ENCODE measurements at regions not wholly inside any gene's neighbourhood (a gene's known extent, or its start where the extent isn't known, plus 50 kb on each side); places are given as distances from the start of the nearest gene placed in this dataset.

DNA sequence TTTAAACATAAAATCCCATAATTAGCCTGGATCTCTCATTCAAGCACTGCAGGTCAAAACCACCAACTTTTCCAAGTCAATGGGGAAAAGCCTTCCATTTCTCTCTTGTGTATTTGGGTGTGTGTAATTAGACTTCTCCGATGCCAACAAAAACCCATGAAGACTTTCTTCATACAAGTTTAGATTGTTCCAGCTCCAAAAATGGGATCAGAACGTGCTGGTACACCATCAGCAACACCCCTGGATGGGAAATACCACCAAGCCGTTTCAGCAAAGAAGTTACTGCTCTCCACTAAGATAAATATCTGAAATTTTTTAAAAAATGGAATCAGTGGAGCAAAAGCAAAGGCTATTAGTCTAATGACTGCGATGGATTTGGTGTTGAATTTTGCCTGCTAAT is 837.3 kb upstream of the SOX9 start:
- no peak for DNase-seq (ENCODE audit: low spot score)

DNA sequence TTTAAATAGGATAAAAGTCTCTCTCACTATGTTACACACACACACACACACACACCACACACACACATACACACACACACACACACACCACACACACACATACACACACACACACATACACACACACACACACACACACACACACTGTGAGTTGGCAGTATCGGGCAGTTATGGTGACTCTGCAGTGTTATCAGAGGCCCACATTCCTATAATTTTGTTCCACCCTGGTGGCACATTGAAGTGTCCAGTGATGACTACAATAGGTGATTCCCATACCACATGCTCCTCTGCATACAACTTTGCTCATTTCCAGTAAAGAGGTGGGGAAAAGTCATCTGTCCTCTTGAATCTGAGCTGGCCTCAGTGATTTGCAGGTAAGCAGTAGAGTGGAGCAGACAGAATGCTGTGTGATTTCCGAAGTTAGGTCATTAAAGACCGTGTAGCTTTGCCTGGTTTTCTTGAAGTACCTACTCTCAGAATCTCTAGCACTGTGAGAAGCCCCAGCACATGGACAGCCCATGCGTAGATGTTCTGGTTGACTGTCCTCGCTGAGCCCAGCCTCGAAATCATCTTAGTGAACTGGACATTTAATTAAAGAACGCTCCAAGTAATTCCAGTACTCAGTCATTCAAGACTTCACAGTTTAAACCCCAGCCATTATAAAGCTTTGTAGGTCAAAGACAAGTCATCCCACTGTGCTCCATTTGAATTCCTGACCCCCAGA is 836.6 kb upstream of the SOX9 start:
- no peak for DNase-seq (ENCODE audit: low spot score)

GRCh38 chr17:71286625-71287024 is 834.2 kb upstream of the SOX9 start:
- DNase-seq (ENCODE audit: low spot score), result no peak

DNA sequence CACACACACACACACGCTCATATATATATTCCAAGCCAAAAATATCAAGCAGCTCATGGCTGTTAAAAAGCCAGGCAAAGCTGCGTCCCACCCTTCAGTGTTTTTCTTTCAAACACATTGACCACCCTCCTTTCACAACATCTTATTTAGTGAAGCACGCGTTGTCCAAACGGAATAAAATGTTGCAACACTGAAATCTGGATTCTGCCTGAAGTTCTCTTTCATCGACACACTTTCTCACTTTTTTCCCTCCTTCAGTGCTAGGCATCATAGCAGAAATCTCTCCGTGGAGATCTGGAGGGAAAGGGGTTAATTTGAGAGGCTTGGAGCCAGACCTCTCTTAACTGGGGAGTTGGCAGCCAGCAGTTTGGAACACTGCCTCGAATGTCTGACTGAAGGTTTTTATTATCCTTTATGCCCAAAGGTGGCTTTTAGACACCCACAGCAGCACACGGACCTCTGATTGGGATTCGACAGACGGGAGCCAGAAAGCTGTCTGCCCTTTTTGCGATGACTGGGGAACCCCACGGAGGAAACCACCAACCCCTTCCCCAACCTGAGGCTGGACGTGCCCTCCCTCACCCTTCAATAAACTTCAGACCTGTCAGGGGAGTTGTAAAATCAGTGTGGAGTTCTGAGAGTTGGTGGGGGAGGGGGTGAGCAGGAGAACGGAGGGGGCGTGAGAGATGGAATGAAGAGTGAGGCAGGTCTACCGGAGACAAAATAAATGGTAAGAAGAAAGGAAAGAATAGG is 833.6 kb upstream of the SOX9 start:
- DNase-seq (ENCODE audit: low spot score), result no peak

DNA sequence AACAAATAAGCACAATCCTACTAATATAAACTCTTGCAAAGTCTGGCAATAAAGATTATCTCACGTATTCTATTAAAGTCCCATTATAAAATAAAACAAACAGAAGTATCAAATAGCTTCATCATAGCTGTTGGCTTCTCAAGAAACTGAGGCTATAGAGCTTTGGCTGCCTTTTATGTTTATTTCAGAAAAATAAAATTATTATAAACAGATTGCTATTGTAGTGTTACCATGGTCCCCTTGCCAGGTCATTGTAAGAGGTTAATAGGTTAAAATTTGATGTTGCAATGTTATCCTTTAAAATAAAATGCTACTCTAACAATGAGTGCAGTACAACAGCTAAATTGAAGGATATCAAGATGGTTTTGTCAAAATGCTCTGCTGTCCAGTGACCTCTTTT is 828.8 kb upstream of the SOX9 start:
- no peak for DNase-seq (ENCODE audit: low spot score)

GRCh38 chr17:71296005-71296404 is 824.8 kb upstream of the SOX9 start:
- no peak for DNase-seq (ENCODE audit: low spot score)

- no peak for DNase-seq (ENCODE audit: low spot score)
Measured at GRCh38 chr17:71301063-71301462, 819.8 kb upstream of the SOX9 start.

GRCh38 chr17:71302721-71303549 is 817.9 kb upstream of the SOX9 start:
- DNase-seq (ENCODE audit: low spot score), result no peak

GRCh38 chr17:71304498-71305158 is 816.2 kb upstream of the SOX9 start:
- DNase-seq (ENCODE audit: low spot score), result no peak

GRCh38 chr17:71313866-71314265 is 807.0 kb upstream of the SOX9 start:
- DNase-seq (ENCODE audit: low spot score), result no peak

DNA sequence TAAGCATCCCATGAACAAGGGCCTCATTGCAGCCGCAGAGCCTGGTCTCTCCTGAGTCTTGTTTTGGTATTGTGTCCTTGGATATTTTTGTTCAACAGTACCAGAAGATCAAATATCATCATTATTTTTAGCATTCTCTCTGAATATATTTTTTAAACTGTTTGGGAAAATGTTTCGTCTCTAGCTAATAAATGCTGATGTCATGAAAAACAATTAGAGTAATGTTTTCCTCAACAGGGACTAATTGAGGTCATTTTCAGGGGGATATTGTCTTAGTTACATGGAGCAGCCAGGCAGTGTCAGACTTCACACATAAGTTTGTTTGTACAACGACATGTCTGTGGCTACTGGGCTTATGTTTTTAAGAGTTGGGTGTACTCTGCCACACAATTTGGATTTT is 805.3 kb upstream of the SOX9 start:
- DNase-seq (ENCODE audit: low spot score), result no peak

- DNase-seq (ENCODE audit: low spot score), result no peak
Measured at GRCh38 chr17:71316176-71316897, 804.5 kb upstream of the SOX9 start.

- DNase-seq (ENCODE audit: low spot score), result no peak
Measured at GRCh38 chr17:71320009-71320796, 800.6 kb upstream of the SOX9 start.

DNA sequence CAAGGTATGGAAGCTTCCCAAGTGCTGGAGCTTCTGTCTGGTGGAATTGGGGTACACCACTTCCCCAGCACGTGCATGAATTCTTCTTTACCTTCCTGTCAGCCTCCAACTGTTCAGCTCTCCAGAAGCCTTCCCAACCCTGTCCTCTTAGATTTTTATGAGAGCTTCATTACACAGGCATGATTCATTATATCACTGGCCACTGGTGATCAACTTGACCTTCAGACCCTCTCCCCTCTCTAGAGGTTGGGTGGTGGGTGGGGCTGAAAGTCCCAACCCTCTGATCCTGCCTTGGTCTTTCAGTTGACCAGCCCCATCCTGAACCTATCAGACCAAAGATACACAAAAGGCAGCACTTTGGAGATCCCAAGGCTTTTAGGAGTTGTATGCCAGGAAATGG is 795.7 kb upstream of the SOX9 start:
- no peak for DNase-seq (ENCODE audit: low spot score)

- no peak for DNase-seq (ENCODE audit: low spot score)
Measured at GRCh38 chr17:71325886-71326285, 794.9 kb upstream of the SOX9 start.

- DNase-seq (ENCODE audit: low spot score), result no peak
Measured at GRCh38 chr17:71327376-71328059, 793.3 kb upstream of the SOX9 start.

DNA sequence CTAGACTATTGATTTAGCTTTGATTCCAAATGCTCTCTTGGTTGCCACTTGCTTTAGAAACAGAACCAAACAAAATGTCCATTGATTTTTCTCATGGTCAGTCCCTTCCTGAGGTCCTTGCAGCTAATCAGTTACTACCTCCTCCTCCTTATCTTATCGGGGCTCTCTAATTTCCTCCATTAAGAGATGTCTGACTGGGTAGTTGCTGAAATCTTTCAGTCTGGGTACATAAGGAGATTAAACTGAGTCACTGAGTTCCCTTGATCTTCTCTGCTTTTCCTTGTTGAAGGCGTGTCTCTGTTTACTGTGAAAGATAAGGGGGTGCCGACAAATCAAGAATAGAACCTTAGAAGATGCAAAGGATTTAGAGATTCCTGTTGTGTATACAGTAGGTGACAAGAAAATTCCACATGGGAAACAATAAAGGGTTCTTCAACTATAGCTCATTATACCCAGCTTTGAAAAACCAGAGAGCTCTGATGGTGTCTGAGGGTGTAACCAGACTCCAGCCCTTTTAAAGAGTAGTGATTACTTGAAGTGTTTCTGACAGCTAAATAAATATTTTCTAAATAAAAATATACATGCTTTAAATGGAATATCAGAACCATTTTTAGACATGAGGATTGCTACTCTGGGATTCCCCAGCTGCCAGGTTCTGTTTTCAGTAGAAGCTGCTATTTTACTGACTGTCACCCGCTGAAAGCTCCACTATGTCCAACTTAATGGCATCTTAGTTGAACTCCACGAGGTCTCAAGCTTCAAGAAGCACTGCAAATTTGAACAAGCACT is 791.3 kb upstream of the SOX9 start:
- no peak for DNase-seq (ENCODE audit: low spot score)

GRCh38 chr17:71330099-71330375 is 790.8 kb upstream of the SOX9 start:
- DNase-seq (ENCODE audit: low spot score), result no peak

GRCh38 chr17:71331754-71332325 is 789.0 kb upstream of the SOX9 start:
- no peak for DNase-seq (ENCODE audit: low spot score)
